VCaP (cell line): ENCODE measurements at regions not wholly inside any gene's neighbourhood (a gene's known extent, or its start where the extent isn't known, plus 50 kb on each side); places are given as distances from the start of the nearest gene placed in this dataset.
"Not testable (repeated sequence)": the region's sequence is repeated elsewhere in the genome, so short reads cannot be mapped to it uniquely, and the experiment has no call there.

Source experiments
- H3K27ac ChIP-seq: fragments of 450-650 bp; 2 replicates; pipeline ENCODE4 v1.5.1; 2017
- CTCF ChIP-seq: fragments of 450-650 bp; conservative IDR thresholded peaks from 2 replicates; pipeline ENCODE4 v1.5.1; 2017; ENCODE audit warnings: mild to moderate bottlenecking, moderate library complexity

- no peak overlapping the region for H3K27ac ChIP-seq
- TF ChIP-seq CTCF: no peak
Observed at GRCh38 chr7:19914866-19915265, 141.4 kb upstream of the TMEM196 start.

GRCh38 chr7:19900118-19900517, 126.7 kb upstream of the TMEM196 start:
- H3K27ac ChIP-seq: no peak overlapping the region
- TF ChIP-seq CTCF: no peak

GRCh38 chr7:19899529-19899928, 126.1 kb upstream of the TMEM196 start:
- H3K27ac ChIP-seq: no peak overlapping the region
- no peak for TF ChIP-seq CTCF

- H3K27ac ChIP-seq: not testable (repeated sequence)
Observed at GRCh38 chr7:19882893-19883292, 109.5 kb upstream of the TMEM196 start.

GRCh38 chr7:19872094-19872493, 98.7 kb upstream of the TMEM196 start:
- H3K27ac ChIP-seq: no peak overlapping the region
- no peak for TF ChIP-seq CTCF

- no peak for TF ChIP-seq CTCF
- no peak overlapping the region for H3K27ac ChIP-seq
Observed at GRCh38 chr7:19871102-19871501, 97.7 kb upstream of the TMEM196 start.

- no peak for TF ChIP-seq CTCF
- no peak overlapping the region for H3K27ac ChIP-seq
Observed at GRCh38 chr7:19869979-19870378, 96.6 kb upstream of the TMEM196 start.

GRCh38 chr7:19853261-19853832, 79.9 kb upstream of the TMEM196 start:
- no peak for TF ChIP-seq CTCF
- no peak overlapping the region for H3K27ac ChIP-seq
